Testis (tissue), 2 donors: ENCODE measurements at regions not wholly inside any gene's neighbourhood (a gene's known extent, or its start where the extent isn't known, plus 50 kb on each side); places are given as distances from the start of the nearest gene placed in this dataset.

Source experiments
- CTCF ChIP-seq, 3 experiments: fragments of 450-650 bp in 2 of 3; fragments of 200-600 bp in 1 of 3; sonication (generic) in 1 of 3; IDR thresholded peaks; one replicate each; pipeline ENCODE4 v1.5.1; 2016 to 2019; ENCODE audit warnings: antibody characterized with exemption in 3 of 3, mild to moderate bottlenecking in 2 of 3, moderate library complexity in 1 of 3
- POLR2A ChIP-seq: fragments of 450-650 bp; IDR thresholded peaks from one replicate; pipeline ENCODE4 v1.6.1; 2017; ENCODE audit warnings: antibody characterized with exemption, mild to moderate bottlenecking, moderate library complexity

GRCh38 chr2:120423167-120423943 lies 77.4 kb downstream of the INHBB start:
- TF ChIP-seq CTCF (IDR thresholded peaks at IDR 0.05) (no peak), POLR2A (no peak)
